Spleen (tissue), 7 donors: ENCODE measurements at regions not wholly inside any gene's neighbourhood (a gene's known extent, or its start where the extent isn't known, plus 50 kb on each side); places are given as distances from the start of the nearest gene placed in this dataset.

Source experiments
- CTCF ChIP-seq, 11 experiments: fragments of 200-600 bp in 7 of 11; fragments of 450-650 bp in 4 of 11; sonication (generic) in 4 of 11; IDR thresholded peaks in 8 of 11; conservative IDR thresholded peaks in 3 of 11; 1 replicate in 7 of 11; 2 replicates in 4 of 11; pipeline versions ENCODE4 v1.4.0 to v1.8.0; 2016 to 2021; ENCODE audit warnings: antibody characterized with exemption in 11 of 11, inconsistent platforms in 4 of 11, mild to moderate bottlenecking in 1 of 11
- POLR2A ChIP-seq, 3 donors: fragments of 450-650 bp; IDR thresholded peaks; one replicate each; pipeline ENCODE4 v1.5.1; 2017; ENCODE audit warnings: antibody characterized with exemption in 3 of 3, mild to moderate bottlenecking in 1 of 3
- POLR2AphosphoS5 ChIP-seq, 3 donors: sonication (generic); formaldehyde crosslinking; IDR thresholded peaks; one replicate each; pipeline ENCODE4 v1.5.1; 2017; ENCODE audit warnings: antibody characterized with exemption in 3 of 3
- donor health status: DM: no; HTN: no; CAD: no; lungs with moderate emphysema.
- donor health status: DM: no; HTN: no; CAD: no.
- donor health status: DM: no; HTN: no; CAD: no.

- no peak for TF ChIP-seq CTCF (IDR thresholded peaks at IDR 0.05 in 8 of 11, conservative IDR thresholded peaks at IDR 0.05 in 3 of 11)
- no peak for TF ChIP-seq POLR2AphosphoS5 (IDR thresholded peaks at IDR 0.05)
- TF ChIP-seq POLR2A (IDR thresholded peaks at IDR 0.05), result no peak
These were observed 101.2 kb downstream of the CRPPA start for GRCh38 chr7:16320099-16320660.
